HCT116 (cell line): ENCODE measurements at regions not wholly inside any gene's neighbourhood (a gene's known extent, or its start where the extent isn't known, plus 50 kb on each side); places are given as distances from the start of the nearest gene placed in this dataset.

Source experiments
- ATAC-seq: fragments of 200-7000 bp; cut with Tn5 transposase; 2 replicates; pipeline ENCODE4 v1.9.1; 2020; ENCODE audit warnings: mild to moderate bottlenecking, moderate library complexity
- BruUV-seq: library from RNA; stranded (reverse); fragments of 400-500 nt; replicated peaks from 2 replicates; lab custom pipeline; 2021; lab: Mats Ljungman, UMichigan
- CTCF ChIA-PET: fragments of 300-600 bp; sonication (Branson Sonifier 250); formaldehyde crosslinking; loops from one replicate; lab custom pipeline; 2021; ENCODE audit warnings: antibody characterized with exemption; lab: Charles Lee
- POLR2A ChIA-PET: fragments of 300-600, 350-600 bp; sonication (Branson Sonifier 250); formaldehyde crosslinking; loops from one replicate; lab custom pipeline; 2021; ENCODE audit warnings: antibody characterized with exemption; lab: Charles Lee
- RAD21 ChIA-PET, 2 experiments: fragments of 300-600 bp; sonication (Branson Sonifier 250); formaldehyde crosslinking; loops; one replicate each; lab custom pipeline; 2023; ENCODE audit warnings: low total read pairs in 2 of 2; ENCODE audit not compliant: uncharacterized antibody in 2 of 2, unreplicated experiment in 2 of 2, low non-redundant PET in 1 of 2; lab: Charles Lee
- DNase-seq: peaks from one replicate; pipeline ENCODE4 v3.0.0-alpha.2; 2010; ENCODE audit warnings: low read depth, low spot score
- H2AFZ ChIP-seq: fragments of 200-600 bp; shearing (Covaris generic), sonication (generic); 2 replicates; pipeline ENCODE4 v1.6.1; 2017; ENCODE audit warnings: low read depth, mixed run types, mixed read lengths, antibody characterized with exemption, low read length; ENCODE audit not compliant: poor library complexity, severe bottlenecking
- H3K27ac ChIP-seq: 2 replicates; pipeline ENCODE4 v1.5.1; 2012; ENCODE audit warnings: low read depth, low read length
- H3K27me3 ChIP-seq: fragments of 200-600 bp; sonication (generic); 2 replicates; pipeline ENCODE4 v1.6.1; 2016; ENCODE audit warnings: mixed run types, low read length, mixed read lengths; ENCODE audit not compliant: insufficient read depth
- H3K36me3 ChIP-seq, 2 experiments: fragments of 200-500 bp in 1 of 2; fragments of 200-600 bp in 1 of 2; sonication (Bioruptor generic) in 1 of 2; sonication (generic) in 1 of 2; 2 replicates each; pipeline versions ENCODE4 v1.5.1 to v1.6.1; 2014 to 2016; ENCODE audit warnings: low read length in 2 of 2, inconsistent platforms in 1 of 2, mixed read lengths in 1 of 2, mixed run types in 1 of 2; ENCODE audit not compliant: insufficient read depth in 2 of 2, control insufficient read depth in 1 of 2
- H3K4me1 ChIP-seq, 2 experiments: fragments of 200-600 bp in 1 of 2; sonication (generic) in 1 of 2; 2 replicates each; pipeline versions ENCODE4 v1.5.1 to v1.6.1; 2012 to 2017; ENCODE audit warnings: low read length in 2 of 2, inconsistent platforms in 1 of 2, mild to moderate bottlenecking in 1 of 2, mixed read lengths in 1 of 2, mixed run types in 1 of 2, moderate library complexity in 1 of 2; ENCODE audit not compliant: insufficient read depth in 2 of 2, control insufficient read depth in 1 of 2
- H3K4me2 ChIP-seq: fragments of 200-600 bp; sonication (generic); 2 replicates; pipeline ENCODE4 v1.6.1; 2017; ENCODE audit warnings: mixed run types, low read length, mixed read lengths
- H3K4me3 ChIP-seq, 2 experiments: fragments of 200-600 bp in 1 of 2; sonication (generic) in 1 of 2; replicated peaks in 1 of 2; 2 replicates each; pipeline ENCODE4 v1.5.1; 2011 to 2016; ENCODE audit warnings: low read length in 2 of 2, control low read depth in 1 of 2, low read depth in 1 of 2, mild to moderate bottlenecking in 1 of 2, mixed read lengths in 1 of 2, mixed run types in 1 of 2
- H3K79me2 ChIP-seq: fragments of 200-600 bp; sonication (generic); 2 replicates; pipeline ENCODE4 v1.6.1; 2017; ENCODE audit warnings: mild to moderate bottlenecking, mixed run types, low read length, moderate library complexity, mixed read lengths; ENCODE audit not compliant: insufficient read depth
- H3K9ac ChIP-seq: fragments of 200-600 bp; sonication (generic); 2 replicates; pipeline ENCODE4 v1.6.1; 2016; ENCODE audit warnings: low read length, mixed read lengths
- H3K9me2 ChIP-seq: fragments of 200-600 bp; sonication (generic), shearing (Covaris generic); 2 replicates; pipeline ENCODE4 v1.6.1; 2017; ENCODE audit warnings: mixed run types, mild to moderate bottlenecking, moderate library complexity; ENCODE audit not compliant: insufficient read depth
- H3K9me3 ChIP-seq, 2 experiments: fragments of 200-500 bp in 1 of 2; fragments of 200-600 bp in 1 of 2; sonication (Bioruptor generic) in 1 of 2; sonication (generic) in 1 of 2; 2 replicates each; pipeline ENCODE4 v1.6.1; 2014 to 2017; ENCODE audit warnings: low read length in 2 of 2, mixed read lengths in 2 of 2, inconsistent platforms in 1 of 2, low read depth in 1 of 2, mild to moderate bottlenecking in 1 of 2, mixed run types in 1 of 2, moderate library complexity in 1 of 2; ENCODE audit not compliant: control insufficient read depth in 1 of 2, insufficient read depth in 1 of 2
- H4K20me1 ChIP-seq: fragments of 200-600 bp; sonication (generic), shearing (Covaris generic); 2 replicates; pipeline ENCODE4 v1.6.1; 2017; ENCODE audit warnings: mixed run types, mild to moderate bottlenecking, moderate library complexity; ENCODE audit not compliant: insufficient read depth
- ATF3 ChIP-seq: IDR thresholded peaks from 2 replicates; pipeline ENCODE4 v1.6.1; 2012
- CBX3 ChIP-seq: IDR thresholded peaks from 2 replicates; pipeline ENCODE4 v1.6.1; 2012; ENCODE audit warnings: low read depth
- CTCF ChIP-seq, 3 experiments: fragments of 200-600 bp in 1 of 3; sonication (generic) in 1 of 3; IDR thresholded peaks in 2 of 3; conservative IDR thresholded peaks in 1 of 3; 2 replicates each; pipeline ENCODE4 v1.5.1; 2012 to 2017; ENCODE audit warnings: low read depth in 2 of 3, low read length in 2 of 3, antibody characterized with exemption in 1 of 3, borderline replicate concordance in 1 of 3, control low read depth in 1 of 3, mild to moderate bottlenecking in 1 of 3, mixed read lengths in 1 of 3, mixed run types in 1 of 3, moderate library complexity in 1 of 3; ENCODE audit not compliant: insufficient read depth in 1 of 3
- EGR1 ChIP-seq: IDR thresholded peaks from 2 replicates; pipeline ENCODE4 v1.6.1; 2012; ENCODE audit warnings: low read depth
- EZH2phosphoT487 ChIP-seq: fragments of 200-600 bp; IDR thresholded peaks from 2 replicates; pipeline ENCODE4 v1.6.1; 2018; ENCODE audit warnings: antibody characterized with exemption, borderline replicate concordance
- FOSL1 ChIP-seq: IDR thresholded peaks from 2 replicates; pipeline ENCODE4 v1.6.1; 2012; ENCODE audit warnings: low read depth
- JUND ChIP-seq: IDR thresholded peaks from 2 replicates; pipeline ENCODE4 v1.6.1; 2012
- MAX ChIP-seq: IDR thresholded peaks from 2 replicates; pipeline ENCODE4 v1.6.1; 2012
- POLR2AphosphoS5 ChIP-seq: IDR thresholded peaks from 2 replicates; pipeline ENCODE4 v1.6.1; 2011; ENCODE audit warnings: mild to moderate bottlenecking, low read depth, low read length, moderate library complexity
- RAD21 ChIP-seq: IDR thresholded peaks from 2 replicates; pipeline ENCODE4 v1.6.1; 2012; ENCODE audit warnings: low read depth, mild to moderate bottlenecking
- REST ChIP-seq: IDR thresholded peaks from 2 replicates; pipeline ENCODE4 v1.6.1; 2012; ENCODE audit warnings: low read depth
- SIN3A ChIP-seq: IDR thresholded peaks from 2 replicates; pipeline ENCODE4 v1.6.1; 2012; ENCODE audit warnings: low read depth
- SP1 ChIP-seq: IDR thresholded peaks from 2 replicates; pipeline ENCODE4 v1.6.1; 2012; ENCODE audit warnings: low read depth
- SRF ChIP-seq: IDR thresholded peaks from 2 replicates; pipeline ENCODE4 v1.6.1; 2012; ENCODE audit warnings: low read depth
- TCF7L2 ChIP-seq: IDR thresholded peaks from 2 replicates; pipeline ENCODE4 v1.7.0; 2011; ENCODE audit warnings: borderline replicate concordance, inconsistent platforms; ENCODE audit not compliant: insufficient read depth, insufficient read length; ENCODE audit errors: extremely low read depth
- YY1 ChIP-seq: IDR thresholded peaks from 2 replicates; pipeline ENCODE4 v1.6.1; 2011; ENCODE audit warnings: low read length, low read depth, moderate library complexity, mild to moderate bottlenecking; ENCODE audit not compliant: insufficient replicate concordance; ENCODE audit errors: extremely low read depth
- ZBTB33 ChIP-seq: IDR thresholded peaks from 2 replicates; pipeline ENCODE4 v1.6.1; 2011; ENCODE audit warnings: mild to moderate bottlenecking, low read length, moderate library complexity; ENCODE audit not compliant: insufficient replicate concordance; ENCODE audit errors: extremely low read depth
- ZNF274 ChIP-seq: fragments of 200-500 bp; sonication (Bioruptor generic); IDR thresholded peaks from 2 replicates; pipeline ENCODE4 v1.6.1; 2014; ENCODE audit warnings: mild to moderate bottlenecking, low read depth, low read length, inconsistent platforms
- intact Hi-C: fragments of 100-400 bp; cut with micrococcal nuclease; formaldehyde crosslinking; loops from 2 replicates; pipeline ENCODE4 v1.10.0; 2022

GRCh38 chr16:48441863-48442279 lies 56.7 kb upstream of the SIAH1 start (continued):
- TF ChIP-seq EGR1 (no peak), RAD21 (no peak), FOSL1 (no peak), REST (no peak), EZH2phosphoT487 (no peak), JUND (no peak), SP1 (no peak), POLR2AphosphoS5 (no peak), MAX (no peak)

GRCh38 chr16:48441106-48441505 lies 55.9 kb upstream of the SIAH1 start:
- H3K79me2 ChIP-seq: no peaks in the 10 kb centered on the region
- BruUV-seq: no TSS peak
- H3K9me3 ChIP-seq: no peaks in the 10 kb centered on the region
- H3K9me2 ChIP-seq: no peaks in the 10 kb centered on the region
- TF ChIP-seq MAX (no peak), SRF (no peak), SIN3A (no peak), CBX3 (no peak), ATF3 (no peak), EZH2phosphoT487 (no peak), TCF7L2 (no peak), EGR1 (no peak), RAD21 (no peak), ZBTB33 (no peak), YY1 (no peak), ZNF274 (no peak), CTCF (IDR thresholded peaks at IDR 0.05 in 2 of 3, conservative IDR thresholded peaks at IDR 0.05 in 1 of 3; ENCODE audit: borderline replicate concordance in 1 of 3, insufficient read depth in 1 of 3, low read depth in 2 of 3, low read length in 2 of 3) (no peak)
- TF ChIP-seq, all 23 proteins: peak for 0
- H2AFZ ChIP-seq: no peak overlapping the region
- POLR2A ChIA-PET: no interaction called here
- no peaks in the 10 kb centered on the region for H4K20me1 ChIP-seq
- H3K4me2 ChIP-seq: no peak overlapping the region
- RAD21 ChIA-PET: no interaction called here
- CTCF ChIA-PET: no interaction called here
- H3K27me3 ChIP-seq: no peaks in the 10 kb centered on the region
- no peak for ATAC-seq
- no peak overlapping the region for H3K4me3 ChIP-seq
- intact Hi-C loops: no loop called here
- H3K36me3 ChIP-seq: no peaks in the 10 kb centered on the region
- H3K4me1 ChIP-seq: peaks cover 7 to 15% of the 10 kb centered on the region in 2 experiments
- no peak for DNase-seq
- H3K27ac ChIP-seq: no peak overlapping the region
- H3K9ac ChIP-seq: no peak overlapping the region
